ENCODE measurements at regions not wholly inside any gene's neighbourhood (a gene's known extent, or its start where the extent isn't known, plus 50 kb on each side); places are given as distances from the start of the nearest gene placed in this dataset.

DNA sequence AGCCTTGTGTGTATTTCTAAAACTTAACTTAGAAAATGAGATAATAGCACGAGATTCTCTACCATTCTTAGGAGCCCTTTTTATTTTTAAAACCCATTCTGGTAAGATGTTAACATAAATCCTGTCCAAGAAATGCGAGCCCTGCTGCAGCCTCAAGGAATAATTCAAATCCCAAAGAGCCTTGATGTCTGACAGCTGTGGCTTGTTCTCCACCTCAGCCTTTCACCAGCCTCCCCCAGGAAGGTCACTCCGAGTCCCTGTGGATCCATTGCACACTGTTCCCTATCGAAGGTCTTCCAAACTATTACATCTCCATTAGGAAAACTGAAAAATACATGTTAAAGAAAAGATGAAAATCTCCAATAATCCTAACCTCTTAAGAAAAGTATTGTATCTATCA is 98.5 kb upstream of the S1PR3 start:
- no peak overlapping the region for H3K27ac ChIP-seq (ENCODE audit: low read depth, low read length, poor library complexity, severe bottlenecking)
- H3K27me3 ChIP-seq (ENCODE audit: insufficient read depth, low read length) = no peaks in the 10 kb centered on the region
- H3K9me3 ChIP-seq (ENCODE audit: low read length) = no peaks in the 10 kb centered on the region
- no peak overlapping the region for H2AFZ ChIP-seq (ENCODE audit: low read length)
- H3K4me1 ChIP-seq (ENCODE audit: insufficient read depth, low read length, severe bottlenecking) = peaks cover 41% of the 10 kb centered on the region
- H3K79me2 ChIP-seq (ENCODE audit: insufficient read depth, low read length) = no peaks in the 10 kb centered on the region
- H3K9ac ChIP-seq (ENCODE audit: low read length) = no peak overlapping the region
- H4K20me1 ChIP-seq (ENCODE audit: insufficient read depth, low read length) = no peaks in the 10 kb centered on the region
- no peak for TF ChIP-seq EZH2 (IDR thresholded peaks at IDR 0.05; ENCODE audit: borderline replicate concordance, low read length)
- TF ChIP-seq, protein P1, sequence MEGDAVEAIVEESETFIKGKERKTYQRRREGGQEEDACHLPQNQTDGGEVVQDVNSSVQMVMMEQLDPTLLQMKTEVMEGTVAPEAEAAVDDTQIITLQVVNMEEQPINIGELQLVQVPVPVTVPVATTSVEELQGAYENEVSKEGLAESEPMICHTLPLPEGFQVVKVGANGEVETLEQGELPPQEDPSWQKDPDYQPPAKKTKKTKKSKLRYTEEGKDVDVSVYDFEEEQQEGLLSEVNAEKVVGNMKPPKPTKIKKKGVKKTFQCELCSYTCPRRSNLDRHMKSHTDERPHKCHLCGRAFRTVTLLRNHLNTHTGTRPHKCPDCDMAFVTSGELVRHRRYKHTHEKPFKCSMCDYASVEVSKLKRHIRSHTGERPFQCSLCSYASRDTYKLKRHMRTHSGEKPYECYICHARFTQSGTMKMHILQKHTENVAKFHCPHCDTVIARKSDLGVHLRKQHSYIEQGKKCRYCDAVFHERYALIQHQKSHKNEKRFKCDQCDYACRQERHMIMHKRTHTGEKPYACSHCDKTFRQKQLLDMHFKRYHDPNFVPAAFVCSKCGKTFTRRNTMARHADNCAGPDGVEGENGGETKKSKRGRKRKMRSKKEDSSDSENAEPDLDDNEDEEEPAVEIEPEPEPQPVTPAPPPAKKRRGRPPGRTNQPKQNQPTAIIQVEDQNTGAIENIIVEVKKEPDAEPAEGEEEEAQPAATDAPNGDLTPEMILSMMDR (IDR thresholded peaks at IDR 0.05; ENCODE audit: low read length) = no peak
- H3K4me3 ChIP-seq (ENCODE audit: low read depth, low read length, poor library complexity, severe bottlenecking) = no peak overlapping the region
- H3K36me3 ChIP-seq (ENCODE audit: insufficient read depth, low read length) = no peaks in the 10 kb centered on the region; the same call in 1 of the 2 replicates
- H3F3A ChIP-seq (ENCODE audit: insufficient read depth, low read length) = no peaks in the 10 kb centered on the region
- no peaks in the 10 kb centered on the region for H3K9me2 ChIP-seq (ENCODE audit: low read depth, low read length)
- no peak overlapping the region for H3K4me2 ChIP-seq (ENCODE audit: low read length)

DNA sequence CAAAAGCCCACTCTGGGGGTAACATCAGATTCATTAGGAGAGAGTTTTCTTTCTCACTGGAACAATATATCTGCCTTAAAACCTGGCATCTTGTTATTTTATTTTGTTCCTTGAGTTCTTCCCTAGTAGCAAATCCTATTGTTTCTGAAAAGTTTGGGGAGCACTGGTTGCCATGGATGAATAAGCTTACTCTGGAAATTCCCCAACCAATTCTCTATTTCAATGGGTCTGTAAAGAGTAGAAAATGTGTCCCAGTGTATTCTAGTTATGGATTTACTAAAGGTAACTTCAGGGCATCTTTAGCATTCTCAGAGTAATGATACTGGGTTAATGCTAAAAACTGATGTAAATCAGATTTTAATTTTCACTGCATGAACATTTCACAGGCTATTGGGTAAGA is 94.2 kb upstream of the S1PR3 start:
- TF ChIP-seq EZH2 (IDR thresholded peaks at IDR 0.05; ENCODE audit: borderline replicate concordance, low read length) = no peak
- TF ChIP-seq, protein P1 (IDR thresholded peaks at IDR 0.05; ENCODE audit: low read length) = no peak
- H3K27me3 ChIP-seq (ENCODE audit: insufficient read depth, low read length) = no peaks in the 10 kb centered on the region
- H3K9me3 ChIP-seq (ENCODE audit: low read length) = no peaks in the 10 kb centered on the region
- no peaks in the 10 kb centered on the region for H4K20me1 ChIP-seq (ENCODE audit: insufficient read depth, low read length)
- no peak overlapping the region for H2AFZ ChIP-seq (ENCODE audit: low read length)
- H3K4me2 ChIP-seq (ENCODE audit: low read length) = no peak overlapping the region
- no peak overlapping the region for H3K9ac ChIP-seq (ENCODE audit: low read length)
- H3K36me3 ChIP-seq (ENCODE audit: insufficient read depth, low read length) = no peaks in the 10 kb centered on the region; the same call in 1 of the 2 replicates
- no peak overlapping the region for H3K27ac ChIP-seq (ENCODE audit: low read depth, low read length, poor library complexity, severe bottlenecking)
- H3K4me3 ChIP-seq (ENCODE audit: low read depth, low read length, poor library complexity, severe bottlenecking) = no peak overlapping the region
- H3K9me2 ChIP-seq (ENCODE audit: low read depth, low read length) = no peaks in the 10 kb centered on the region
- H3K79me2 ChIP-seq (ENCODE audit: insufficient read depth, low read length) = no peaks in the 10 kb centered on the region
- H3F3A ChIP-seq (ENCODE audit: insufficient read depth, low read length) = no peaks in the 10 kb centered on the region
- peaks cover 7% of the 10 kb centered on the region for H3K4me1 ChIP-seq (ENCODE audit: insufficient read depth, low read length, severe bottlenecking)

DNA sequence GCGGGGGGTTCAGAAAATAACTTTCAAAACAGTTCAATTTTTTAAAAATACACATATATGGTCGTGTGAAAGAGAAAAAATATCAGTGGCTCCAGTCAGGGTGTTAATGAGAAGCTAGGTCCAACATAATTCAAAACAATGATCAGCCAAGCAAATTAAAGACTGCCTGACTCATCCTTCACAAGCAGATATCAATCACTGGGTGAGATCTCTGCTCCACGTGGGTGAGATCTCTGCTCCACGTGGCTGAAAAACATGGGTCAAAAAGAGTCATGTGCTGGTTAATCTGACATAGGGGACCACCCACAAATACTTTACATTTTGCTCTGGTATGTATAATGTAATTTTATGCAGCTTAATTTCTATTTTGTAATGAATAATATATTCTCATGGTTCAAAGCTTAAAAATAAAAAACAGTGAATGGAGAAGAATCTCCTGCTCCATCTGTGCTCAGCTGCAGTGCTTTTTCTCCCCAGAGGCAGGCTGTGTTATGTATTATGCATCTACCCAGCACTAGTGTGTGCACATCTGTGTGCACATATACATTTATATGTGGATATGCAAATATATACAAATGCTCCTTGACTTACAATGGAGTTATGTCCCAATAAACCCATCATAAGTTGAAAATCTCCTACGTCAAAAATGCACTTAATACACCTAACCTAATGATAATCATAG is 93.1 kb upstream of the S1PR3 start:
- no peak overlapping the region for H3K4me3 ChIP-seq (ENCODE audit: low read depth, low read length, poor library complexity, severe bottlenecking)
- no peaks in the 10 kb centered on the region for H3K4me1 ChIP-seq (ENCODE audit: insufficient read depth, low read length, severe bottlenecking)
- H3K36me3 ChIP-seq (ENCODE audit: insufficient read depth, low read length) = no peaks in the 10 kb centered on the region; the same call in 1 of the 2 replicates
- no peaks in the 10 kb centered on the region for H4K20me1 ChIP-seq (ENCODE audit: insufficient read depth, low read length)
- peak overlapping the region; percentile 14; the same call in 1 of the 2 replicates for H2AFZ ChIP-seq (ENCODE audit: low read length)
- TF ChIP-seq, protein P1 (IDR thresholded peaks at IDR 0.05; ENCODE audit: low read length) = no peak
- no peak for TF ChIP-seq EZH2 (IDR thresholded peaks at IDR 0.05; ENCODE audit: borderline replicate concordance, low read length)
- no peak overlapping the region for H3K4me2 ChIP-seq (ENCODE audit: low read length)
- H3F3A ChIP-seq (ENCODE audit: insufficient read depth, low read length) = no peaks in the 10 kb centered on the region
- H3K9me3 ChIP-seq (ENCODE audit: low read length) = no peaks in the 10 kb centered on the region
- no peak overlapping the region for H3K9ac ChIP-seq (ENCODE audit: low read length)
- H3K27ac ChIP-seq (ENCODE audit: low read depth, low read length, poor library complexity, severe bottlenecking) = no peak overlapping the region
- no peaks in the 10 kb centered on the region for H3K79me2 ChIP-seq (ENCODE audit: insufficient read depth, low read length)
- no peaks in the 10 kb centered on the region for H3K27me3 ChIP-seq (ENCODE audit: insufficient read depth, low read length)
- no peaks in the 10 kb centered on the region for H3K9me2 ChIP-seq (ENCODE audit: low read depth, low read length)

Measured in OCI-LY1 (cell line).